Activated CD8-positive, alpha-beta memory T cell treated with anti-CD3 and anti-CD28 coated beads, Interleukin-2, amount 50 U/mL, for 48 hours (primary cell): ENCODE measurements at regions not wholly inside any gene's neighbourhood (a gene's known extent, or its start where the extent isn't known, plus 50 kb on each side); places are given as distances from the start of the nearest gene placed in this dataset.
"Not testable (repeated sequence)": the region's sequence is repeated elsewhere in the genome, so short reads cannot be mapped to it uniquely, and the experiment has no call there.

Source experiments
- DNase-seq: peaks from one replicate; pipeline ENCODE4 v3.0.0-alpha.2; 2020

- no peak for DNase-seq
These were observed 240.6 kb downstream of the RBM19 start for GRCh38 chr12:113725557-113725876.

GRCh38 chr12:113724794-113725556 is 241.2 kb downstream of the RBM19 start:
- no peak for DNase-seq

- no peak for DNase-seq
These were observed 242.5 kb downstream of the RBM19 start for GRCh38 chr12:113723631-113724030.

GRCh38 chr12:113722747-113723146 is 243.4 kb downstream of the RBM19 start:
- no peak for DNase-seq

GRCh38 chr12:113720629-113721028 is 245.5 kb downstream of the RBM19 start:
- no peak for DNase-seq

- DNase-seq: no peak
These were observed 246.1 kb downstream of the RBM19 start for GRCh38 chr12:113719911-113720591.

- DNase-seq: no peak
These were observed 241.5 kb upstream of the LHX5 start for GRCh38 chr12:113713156-113713555.

GRCh38 chr12:113712481-113712880 is 240.8 kb upstream of the LHX5 start:
- no peak for DNase-seq

GRCh38 chr12:113710216-113710615 is 238.5 kb upstream of the LHX5 start:
- no peak for DNase-seq

GRCh38 chr12:113709456-113709855 is 237.8 kb upstream of the LHX5 start:
- no peak for DNase-seq

GRCh38 chr12:113702836-113703235 is 231.2 kb upstream of the LHX5 start:
- DNase-seq: no peak

- no peak for DNase-seq
These were observed 230.6 kb upstream of the LHX5 start for GRCh38 chr12:113702276-113702675.

- DNase-seq: no peak
These were observed 229.3 kb upstream of the LHX5 start for GRCh38 chr12:113700943-113701342.

GRCh38 chr12:113699984-113700383 is 228.3 kb upstream of the LHX5 start:
- DNase-seq: not testable (repeated sequence)

- DNase-seq: no peak
These were observed 226.8 kb upstream of the LHX5 start for GRCh38 chr12:113698510-113698858.

GRCh38 chr12:113697651-113698509 is 226.2 kb upstream of the LHX5 start:
- no peak for DNase-seq

GRCh38 chr12:113697104-113697503 is 225.4 kb upstream of the LHX5 start:
- no peak for DNase-seq

GRCh38 chr12:113693693-113694092 is 222.0 kb upstream of the LHX5 start:
- no peak for DNase-seq

GRCh38 chr12:113689047-113689610 is 217.5 kb upstream of the LHX5 start:
- no peak for DNase-seq

- DNase-seq: no peak
These were observed 216.6 kb upstream of the LHX5 start for GRCh38 chr12:113688313-113688712.

GRCh38 chr12:113684908-113685782 is 213.5 kb upstream of the LHX5 start:
- DNase-seq: no peak
